OCI-LY3 (cell line): ENCODE measurements at regions not wholly inside any gene's neighbourhood (a gene's known extent, or its start where the extent isn't known, plus 50 kb on each side); places are given as distances from the start of the nearest gene placed in this dataset.

Experiments used
- H2AFZ ChIP-seq: fragments of 200-600, 300-600 bp; shearing (Covaris generic); 2 replicates; pipeline ENCODE4 v1.6.0; 2014; ENCODE audit warnings: antibody characterized with exemption, low read depth, low read length
- H3K27ac ChIP-seq: fragments of 200-600, 300-600 bp; sonication (generic); 2 replicates; pipeline ENCODE4 v1.5.1; 2014; ENCODE audit warnings: mild to moderate bottlenecking, low read length, moderate library complexity, mixed read lengths
- H3K27me3 ChIP-seq: fragments of 200-600, 300-600 bp; sonication (generic); 2 replicates; pipeline ENCODE4 v1.6.1; 2014; ENCODE audit warnings: low read depth, low read length, mixed read lengths
- H3K36me3 ChIP-seq: fragments of 200-600, 300-600 bp; sonication (generic); replicated peaks from 2 replicates; pipeline ENCODE3; 2014; ENCODE audit warnings: low read depth, low read length, mixed read lengths
- H3K4me1 ChIP-seq: fragments of 300-600, 200-600 bp; sonication (generic); 2 replicates; pipeline ENCODE4 v1.6.1; 2014; ENCODE audit warnings: low read length, mixed read lengths
- H3K4me2 ChIP-seq: fragments of 200-600, 300-600 bp; sonication (generic); 2 replicates; pipeline ENCODE4 v1.6.1; 2014; ENCODE audit warnings: low read length, mixed read lengths
- H3K4me3 ChIP-seq: fragments of 300-600, 200-600 bp; sonication (generic); 2 replicates; pipeline ENCODE4 v1.5.1; 2014; ENCODE audit warnings: antibody characterized with exemption, mild to moderate bottlenecking, low read length, moderate library complexity
- H3K79me2 ChIP-seq: fragments of 300-600, 200-600 bp; shearing (Covaris generic); 2 replicates; pipeline ENCODE4 v1.6.1; 2014; ENCODE audit warnings: mild to moderate bottlenecking, low read length, mixed read lengths
- H3K9ac ChIP-seq: fragments of 300-600, 200-600 bp; shearing (Covaris generic); 2 replicates; pipeline ENCODE4 v1.6.0; 2014; ENCODE audit warnings: mild to moderate bottlenecking, low read length, moderate library complexity
- H3K9me3 ChIP-seq: fragments of 200-600, 300-600 bp; shearing (Covaris generic); 2 replicates; pipeline ENCODE4 v1.6.1; 2014; ENCODE audit warnings: low read length, mixed read lengths; ENCODE audit not compliant: insufficient read depth
- H4K20me1 ChIP-seq: fragments of 200-600, 300-600 bp; sonication (generic); 2 replicates; pipeline ENCODE4 v1.6.1; 2016; ENCODE audit warnings: low read length, mixed read lengths; ENCODE audit not compliant: insufficient read depth
- EZH2phosphoT487 ChIP-seq: fragments of 200-600 bp; shearing (Covaris generic); IDR thresholded peaks from 2 replicates; pipeline ENCODE4 v1.6.1; 2018; ENCODE audit warnings: antibody characterized with exemption, mixed run types, low read depth
- TF ChIP-seq, protein P1 (sequence below): fragments of 200-600, 300-600 bp; sonication (generic); IDR thresholded peaks from 2 replicates; pipeline ENCODE4 v1.5.1; 2014; ENCODE audit warnings: antibody characterized with exemption, low read length, low read depth

- no peak overlapping the region for H2AFZ ChIP-seq
- no peak overlapping the region for H3K9ac ChIP-seq
- H3K4me1 ChIP-seq: no peaks in the 10 kb centered on the region
- H3K27ac ChIP-seq: no peak overlapping the region
- no peaks in the 10 kb centered on the region for H4K20me1 ChIP-seq
- no peak overlapping the region for H3K4me3 ChIP-seq
- no peaks in the 10 kb centered on the region for H3K79me2 ChIP-seq
- no peaks in the 10 kb centered on the region for H3K27me3 ChIP-seq
- TF ChIP-seq EZH2phosphoT487: no peak
- TF ChIP-seq, protein P1, sequence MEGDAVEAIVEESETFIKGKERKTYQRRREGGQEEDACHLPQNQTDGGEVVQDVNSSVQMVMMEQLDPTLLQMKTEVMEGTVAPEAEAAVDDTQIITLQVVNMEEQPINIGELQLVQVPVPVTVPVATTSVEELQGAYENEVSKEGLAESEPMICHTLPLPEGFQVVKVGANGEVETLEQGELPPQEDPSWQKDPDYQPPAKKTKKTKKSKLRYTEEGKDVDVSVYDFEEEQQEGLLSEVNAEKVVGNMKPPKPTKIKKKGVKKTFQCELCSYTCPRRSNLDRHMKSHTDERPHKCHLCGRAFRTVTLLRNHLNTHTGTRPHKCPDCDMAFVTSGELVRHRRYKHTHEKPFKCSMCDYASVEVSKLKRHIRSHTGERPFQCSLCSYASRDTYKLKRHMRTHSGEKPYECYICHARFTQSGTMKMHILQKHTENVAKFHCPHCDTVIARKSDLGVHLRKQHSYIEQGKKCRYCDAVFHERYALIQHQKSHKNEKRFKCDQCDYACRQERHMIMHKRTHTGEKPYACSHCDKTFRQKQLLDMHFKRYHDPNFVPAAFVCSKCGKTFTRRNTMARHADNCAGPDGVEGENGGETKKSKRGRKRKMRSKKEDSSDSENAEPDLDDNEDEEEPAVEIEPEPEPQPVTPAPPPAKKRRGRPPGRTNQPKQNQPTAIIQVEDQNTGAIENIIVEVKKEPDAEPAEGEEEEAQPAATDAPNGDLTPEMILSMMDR: no peak
- no peak overlapping the region for H3K4me2 ChIP-seq
- H3K36me3 ChIP-seq: no peaks in the 10 kb centered on the region
- no peaks in the 10 kb centered on the region for H3K9me3 ChIP-seq
Observed at GRCh38 chr1:29808141-29808995, 572.0 kb downstream of the PTPRU start.

DNA sequence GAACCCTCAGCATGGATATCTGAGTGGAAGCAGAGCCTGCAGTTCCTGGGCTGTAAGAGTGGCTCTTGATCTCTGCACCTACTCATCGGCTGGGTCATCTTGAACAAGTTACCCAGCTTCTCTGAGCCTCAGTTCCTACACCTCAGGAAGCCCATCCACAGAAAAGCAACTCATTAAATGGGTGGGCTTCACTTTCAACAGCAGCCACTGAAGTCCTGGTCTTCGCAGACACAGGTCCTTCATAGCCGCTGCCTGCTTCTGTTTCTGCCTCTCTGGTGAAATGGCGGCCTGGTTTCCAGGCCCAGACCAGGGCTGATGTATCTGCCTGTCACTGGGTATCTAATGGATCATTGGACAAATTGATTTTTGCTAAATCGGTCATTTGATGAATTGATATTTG is 571.4 kb downstream of the PTPRU start:
- no peaks in the 10 kb centered on the region for H3K79me2 ChIP-seq
- no peak overlapping the region for H3K9ac ChIP-seq
- no peaks in the 10 kb centered on the region for H3K27me3 ChIP-seq
- no peak overlapping the region for H2AFZ ChIP-seq
- no peaks in the 10 kb centered on the region for H4K20me1 ChIP-seq
- no peak for TF ChIP-seq EZH2phosphoT487
- TF ChIP-seq, protein P1: no peak
- no peak overlapping the region for H3K4me3 ChIP-seq
- no peak overlapping the region for H3K27ac ChIP-seq
- H3K36me3 ChIP-seq: no peaks in the 10 kb centered on the region
- H3K4me2 ChIP-seq: no peak overlapping the region
- no peaks in the 10 kb centered on the region for H3K4me1 ChIP-seq
- H3K9me3 ChIP-seq: no peaks in the 10 kb centered on the region

DNA sequence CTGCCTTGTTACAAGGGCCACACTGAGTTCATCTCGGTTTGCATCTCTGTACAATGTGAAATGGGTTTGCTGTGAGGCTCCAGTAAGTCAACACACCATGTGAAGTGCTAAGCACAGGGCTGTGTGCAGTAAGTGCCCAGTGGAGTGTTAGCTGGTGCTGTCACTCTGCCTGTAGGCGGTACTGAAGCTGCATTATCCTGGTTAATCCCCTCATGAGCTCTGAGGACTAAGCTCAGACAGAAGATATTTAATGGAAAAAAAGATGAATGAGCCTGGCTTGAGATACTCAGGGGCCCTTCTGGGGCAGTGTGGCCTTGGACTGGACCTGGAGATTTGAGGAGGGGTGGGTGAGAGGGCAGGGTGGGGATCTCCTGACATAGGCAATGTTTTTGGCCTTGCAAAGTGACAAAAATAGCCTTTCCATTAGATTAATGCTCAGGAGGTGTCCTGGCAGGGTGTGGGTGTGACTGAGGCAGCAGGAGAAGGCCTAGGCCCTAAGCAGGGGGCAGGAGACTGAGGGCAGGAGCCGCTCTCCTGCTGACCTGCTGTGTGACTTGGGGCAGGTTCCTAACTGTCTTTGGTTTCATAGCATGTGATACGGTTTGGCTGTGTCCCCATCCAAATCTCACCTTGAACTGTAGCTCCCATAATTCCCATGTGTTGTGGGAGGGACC is 570.5 kb downstream of the PTPRU start:
- H3K9me3 ChIP-seq: no peaks in the 10 kb centered on the region
- no peak overlapping the region for H3K4me2 ChIP-seq
- H3K27ac ChIP-seq: no peak overlapping the region

GRCh38 chr1:29805896-29806160 is 569.5 kb downstream of the PTPRU start:
- Histone ChIP-seq H3K27ac (no peak overlapping the region), H4K20me1 (no peaks in the 10 kb centered on the region), H3K4me3 (no peak overlapping the region), H3K4me1 (no peaks in the 10 kb centered on the region), H3K4me2 (no peak overlapping the region), H3K36me3 (no peaks in the 10 kb centered on the region), H2AFZ (no peak overlapping the region), H3K27me3 (no peaks in the 10 kb centered on the region), H3K79me2 (no peaks in the 10 kb centered on the region), H3K9ac (no peak overlapping the region), H3K9me3 (no peaks in the 10 kb centered on the region)
- TF ChIP-seq, protein P1: no peak
- TF ChIP-seq EZH2phosphoT487: no peak

More for the DNA sequence above, 570.5 kb downstream of the PTPRU start:
- no peak overlapping the region for H2AFZ ChIP-seq
- no peaks in the 10 kb centered on the region for H3K79me2 ChIP-seq
- no peak overlapping the region for H3K9ac ChIP-seq
- no peaks in the 10 kb centered on the region for H3K4me1 ChIP-seq
- H3K27me3 ChIP-seq: no peaks in the 10 kb centered on the region
- H3K4me3 ChIP-seq: no peak overlapping the region
- no peaks in the 10 kb centered on the region for H4K20me1 ChIP-seq
- H3K36me3 ChIP-seq: no peaks in the 10 kb centered on the region
- no peak for TF ChIP-seq EZH2phosphoT487
- TF ChIP-seq, protein P1: no peak
